C4-2B (cell line): ENCODE measurements at regions not wholly inside any gene's neighbourhood (a gene's known extent, or its start where the extent isn't known, plus 50 kb on each side); places are given as distances from the start of the nearest gene placed in this dataset.
"Not testable (repeated sequence)": the region's sequence is repeated elsewhere in the genome, so short reads cannot be mapped to it uniquely, and the experiment has no call there.

Experiments used
- H3K27ac ChIP-seq: fragments of 450-650 bp; 2 replicates; pipeline ENCODE4 v1.5.1; 2017
- CTCF ChIP-seq: fragments of 450-650 bp; conservative IDR thresholded peaks from 2 replicates; pipeline ENCODE4 v1.5.1; 2017; ENCODE audit warnings: mild to moderate bottlenecking
- ZFX ChIP-seq: fragments of 450-650 bp; IDR thresholded peaks from 2 replicates; pipeline ENCODE4 v1.6.1; 2017

GRCh38 chr13:61277088-61277487 is 138.6 kb downstream of the PCDH20 start:
- TF ChIP-seq CTCF = no peak
- TF ChIP-seq ZFX = no peak
- H3K27ac ChIP-seq = no peak overlapping the region

GRCh38 chr13:61276401-61276800 is 139.2 kb downstream of the PCDH20 start:
- H3K27ac ChIP-seq = no peak overlapping the region
- TF ChIP-seq CTCF (no peak), ZFX (no peak)

GRCh38 chr13:61275736-61276135 is 139.9 kb downstream of the PCDH20 start:
- TF ChIP-seq CTCF = no peak
- no peak for TF ChIP-seq ZFX
- no peak overlapping the region for H3K27ac ChIP-seq

- no peak overlapping the region for H3K27ac ChIP-seq
- no peak for TF ChIP-seq CTCF
- TF ChIP-seq ZFX = no peak
These were observed 140.4 kb downstream of the PCDH20 start for GRCh38 chr13:61275251-61275650.

- H3K27ac ChIP-seq = not testable (repeated sequence)
These were observed 148.8 kb downstream of the PCDH20 start for GRCh38 chr13:61266896-61267295.

- TF ChIP-seq CTCF = no peak
- no peak for TF ChIP-seq ZFX
These were observed 153.7 kb downstream of the PCDH20 start for GRCh38 chr13:61261746-61262472.

GRCh38 chr13:61258185-61258584 is 157.5 kb downstream of the PCDH20 start:
- TF ChIP-seq CTCF = no peak
- no peak for TF ChIP-seq ZFX

More at GRCh38 chr13:61261746-61262472, 153.7 kb downstream of the PCDH20 start:
- H3K27ac ChIP-seq = no peak overlapping the region

More at GRCh38 chr13:61258185-61258584, 157.5 kb downstream of the PCDH20 start:
- no peak overlapping the region for H3K27ac ChIP-seq
